Inferior parietal cortex (tissue), 1 donor: ENCODE measurements at regions not wholly inside any gene's neighbourhood (a gene's known extent, or its start where the extent isn't known, plus 50 kb on each side); places are given as distances from the start of the nearest gene placed in this dataset.
"Not testable (repeated sequence)": the region's sequence is repeated elsewhere in the genome, so short reads cannot be mapped to it uniquely, and the experiment has no call there.

ENCODE experiments used
- DNase-seq: peaks from one replicate; pipeline ENCODE4 v3.0.0-alpha.2; 2016; ENCODE audit errors: extremely low spot score

- DNase-seq = no peak
Observed at GRCh38 chr2:9708683-9709538, 78.1 kb upstream of the YWHAQ start.

- DNase-seq = no peak
Observed at GRCh38 chr2:9709539-9710285, 78.9 kb upstream of the YWHAQ start.

DNA sequence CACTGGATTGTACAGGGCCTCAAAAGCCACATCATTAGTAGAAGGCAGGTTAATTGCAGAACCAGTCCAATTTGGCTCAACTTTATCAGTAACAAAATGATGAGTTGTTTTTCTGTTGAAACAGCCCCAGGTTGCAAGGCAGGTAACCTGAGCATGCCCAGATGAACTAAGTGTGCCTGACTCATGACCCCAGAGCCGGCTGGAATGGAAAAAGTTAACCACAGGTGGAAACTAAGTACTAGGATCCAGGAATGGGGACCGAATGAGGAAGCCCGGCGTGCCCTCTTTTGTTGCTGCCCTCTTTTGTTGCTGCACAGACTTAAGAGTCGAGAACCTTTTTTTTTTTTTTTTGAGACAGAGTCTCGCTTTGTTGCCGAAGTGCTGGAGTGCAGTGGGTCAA is 79.5 kb upstream of the YWHAQ start:
- no peak for DNase-seq

- DNase-seq = no peak
Observed at GRCh38 chr2:9712263-9712662, 81.5 kb upstream of the YWHAQ start.

GRCh38 chr2:9714630-9715214 is 83.9 kb upstream of the YWHAQ start:
- DNase-seq = no peak

DNA sequence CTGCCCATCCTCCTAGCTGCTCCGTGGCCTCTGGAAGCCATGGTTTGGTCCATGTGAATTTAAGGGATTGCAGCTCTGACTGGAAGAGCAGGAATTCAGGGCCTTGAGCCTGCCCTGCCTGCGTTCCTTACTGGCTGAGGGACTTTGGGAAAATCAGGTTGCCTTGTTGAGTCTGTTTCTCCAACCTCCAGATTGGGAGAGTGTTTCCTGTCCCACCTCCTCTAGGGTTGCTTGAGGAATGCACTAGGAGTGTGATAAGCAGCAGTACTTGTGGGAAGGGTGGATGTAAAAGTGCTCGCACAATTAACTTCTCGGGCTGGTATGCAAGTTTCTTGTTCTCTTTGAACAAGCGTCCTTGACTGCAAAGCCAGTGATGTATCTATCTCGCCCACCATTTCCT is 84.4 kb upstream of the YWHAQ start:
- no peak for DNase-seq

- no peak for DNase-seq
Observed at GRCh38 chr2:9717886-9718451, 87.2 kb upstream of the YWHAQ start.

DNA sequence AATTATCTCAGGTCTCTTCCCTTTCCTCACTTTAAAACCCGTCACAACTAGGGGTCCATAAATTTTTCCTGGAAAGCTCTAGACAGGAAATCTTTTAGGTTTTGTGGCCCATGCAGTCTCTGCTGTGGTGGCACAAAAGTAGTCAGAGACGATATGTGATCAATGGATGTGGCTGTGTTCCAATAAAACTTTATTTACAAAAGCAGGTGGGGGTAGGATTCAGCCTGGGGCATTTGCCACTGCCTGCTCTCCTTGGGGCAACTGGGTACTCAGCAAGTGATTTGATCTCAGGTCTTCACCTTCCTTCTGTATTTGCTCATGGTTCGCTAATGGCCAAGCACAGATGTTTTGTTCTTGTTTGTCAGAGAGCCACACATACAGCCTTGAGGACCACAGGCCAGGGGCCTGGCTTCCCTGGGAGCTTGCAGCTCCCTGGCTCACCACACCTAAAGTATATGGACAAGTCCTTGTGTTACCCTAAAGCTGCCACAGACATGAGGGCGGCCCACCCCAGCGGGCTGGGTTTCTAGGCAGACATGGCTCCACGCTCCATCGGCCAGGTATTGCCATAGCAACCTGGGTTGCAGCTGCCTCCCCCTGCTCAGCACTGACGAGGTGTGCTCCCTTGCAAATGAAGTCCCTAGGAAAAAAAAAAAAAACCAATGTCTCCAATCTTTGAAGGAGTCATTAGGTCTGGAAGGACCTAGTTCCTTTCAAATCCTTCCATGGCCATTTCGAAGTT is 89.7 kb upstream of the YWHAQ start:
- DNase-seq = no peak

DNA sequence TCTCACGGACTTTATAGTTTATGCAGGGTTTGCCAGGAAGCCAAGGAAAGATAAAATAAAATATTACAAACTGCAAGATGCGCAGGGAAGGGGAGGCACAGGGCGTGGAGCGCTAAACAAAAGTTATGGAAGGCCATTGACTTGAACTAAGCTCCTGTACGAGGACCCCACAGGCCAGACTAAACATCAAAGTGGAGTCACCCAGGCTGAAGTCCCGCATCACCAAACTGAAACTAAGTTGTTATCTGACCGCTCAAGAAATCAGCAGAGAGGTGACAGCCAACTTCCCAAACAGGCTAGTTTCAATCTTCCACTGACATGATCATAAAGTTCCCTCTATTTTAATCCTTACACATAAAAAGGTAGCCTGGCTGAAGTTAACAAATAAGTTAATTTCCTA is 90.5 kb upstream of the YWHAQ start:
- no peak for DNase-seq

GRCh38 chr2:9722451-9722850 is 91.7 kb upstream of the YWHAQ start:
- no peak for DNase-seq

GRCh38 chr2:9724565-9724964 is 93.8 kb upstream of the YWHAQ start:
- DNase-seq = no peak

- DNase-seq = no peak
Observed at GRCh38 chr2:9725106-9725505, 94.3 kb upstream of the YWHAQ start.

GRCh38 chr2:9726016-9726415 is 95.2 kb upstream of the YWHAQ start:
- DNase-seq = not testable (repeated sequence)

- DNase-seq = not testable (repeated sequence)
Observed at GRCh38 chr2:9730523-9730922, 99.7 kb upstream of the YWHAQ start.

DNA sequence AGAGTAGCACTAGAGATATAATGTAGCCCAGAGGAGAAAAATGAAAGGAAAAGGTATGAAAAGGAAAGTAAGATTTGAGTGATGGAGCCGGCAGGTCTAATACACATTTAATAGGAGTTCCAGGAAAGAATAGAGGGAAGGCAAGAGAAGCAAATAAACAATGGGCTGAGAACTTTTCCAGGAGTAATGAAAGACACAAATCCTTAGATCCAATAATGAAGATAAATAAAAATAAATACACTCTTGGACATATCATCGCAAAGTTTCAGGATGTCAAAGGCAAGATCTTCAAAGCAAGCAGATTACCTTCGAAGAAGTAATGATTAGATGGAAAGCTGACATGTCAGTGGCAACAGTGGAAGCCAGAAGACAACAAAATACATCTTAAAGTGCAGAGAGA is 102.0 kb upstream of the YWHAQ start:
- no peak for DNase-seq

DNA sequence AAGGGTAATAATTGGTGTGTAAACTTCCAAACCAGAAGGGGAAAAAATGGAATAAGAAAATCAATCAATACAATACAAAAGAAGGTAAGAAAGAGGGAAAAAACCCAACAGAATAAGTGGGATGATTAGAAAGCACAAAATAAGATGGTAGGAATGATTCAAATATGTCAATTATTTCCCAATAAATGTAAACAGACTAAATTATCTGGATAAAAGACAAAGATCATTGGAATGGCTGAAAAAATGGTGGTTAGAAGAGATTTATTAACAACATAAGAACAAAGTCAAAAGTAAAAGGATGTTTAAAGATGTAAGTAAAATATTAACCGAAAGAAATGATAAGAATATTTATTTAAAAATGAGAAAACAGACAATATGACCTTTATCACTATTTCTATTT is 103.5 kb upstream of the YWHAQ start:
- no peak for DNase-seq

DNA sequence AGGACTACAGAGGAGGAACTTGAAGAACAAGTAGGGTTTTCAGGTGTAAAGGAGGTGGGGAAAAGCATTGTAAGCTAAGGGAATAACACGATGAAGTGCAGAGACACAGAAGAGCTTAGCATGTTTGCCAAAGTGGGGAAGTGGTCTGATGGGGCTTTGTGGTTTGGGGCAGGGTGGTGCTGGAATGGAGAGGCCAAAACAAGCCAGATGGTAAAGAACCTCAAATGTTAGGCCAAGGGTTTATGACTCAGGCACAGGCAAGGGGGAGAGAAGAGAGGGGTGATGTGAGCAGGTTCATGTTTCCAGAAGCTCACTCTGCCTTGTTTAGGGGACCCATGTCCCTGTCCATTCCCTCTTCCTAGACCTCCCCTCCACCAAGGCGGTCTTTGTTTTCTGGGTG is 104.5 kb upstream of the YWHAQ start:
- no peak for DNase-seq

GRCh38 chr2:9736021-9736420 is 105.2 kb upstream of the YWHAQ start:
- DNase-seq = no peak

GRCh38 chr2:9737053-9737875 is 106.0 kb upstream of the TAF1B start:
- DNase-seq = no peak

- no peak for DNase-seq
Observed at GRCh38 chr2:9738062-9738461, 105.2 kb upstream of the TAF1B start.
